A172 (cell line): ENCODE measurements at regions not wholly inside any gene's neighbourhood (a gene's known extent, or its start where the extent isn't known, plus 50 kb on each side); places are given as distances from the start of the nearest gene placed in this dataset.
"Not testable (repeated sequence)": the region's sequence is repeated elsewhere in the genome, so short reads cannot be mapped to it uniquely, and the experiment has no call there.

Experiments used
- DNase-seq: peaks from one replicate; pipeline ENCODE4 v3.0.0-alpha.2; 2015; ENCODE audit warnings: low spot score

- no peak for DNase-seq
These were observed 82.9 kb upstream of the APBB1IP start for GRCh38 chr10:26355241-26355640.

- DNase-seq = no peak
These were observed 80.9 kb upstream of the APBB1IP start for GRCh38 chr10:26357203-26357602.

GRCh38 chr10:26358071-26358470, 80.1 kb upstream of the APBB1IP start:
- no peak for DNase-seq

GRCh38 chr10:26359670-26360069, 78.5 kb upstream of the APBB1IP start:
- DNase-seq = no peak

GRCh38 chr10:26361351-26361750, 76.8 kb upstream of the APBB1IP start:
- no peak for DNase-seq

- no peak for DNase-seq
These were observed 76.2 kb upstream of the APBB1IP start for GRCh38 chr10:26361971-26362370.

- no peak for DNase-seq
These were observed 72.3 kb upstream of the APBB1IP start for GRCh38 chr10:26365681-26366358.

- DNase-seq = not testable (repeated sequence)
These were observed 71.1 kb upstream of the APBB1IP start for GRCh38 chr10:26367035-26367434.

GRCh38 chr10:26367771-26368170, 70.4 kb upstream of the APBB1IP start:
- DNase-seq = peak; percentile 78

- no peak for DNase-seq
These were observed 69.7 kb upstream of the APBB1IP start for GRCh38 chr10:26368463-26368862.

- no peak for DNase-seq
These were observed 65.4 kb upstream of the APBB1IP start for GRCh38 chr10:26372513-26373354.

- DNase-seq = no peak
These were observed 63.7 kb upstream of the APBB1IP start for GRCh38 chr10:26374426-26374825.

- DNase-seq = not testable (repeated sequence)
These were observed 60.8 kb upstream of the APBB1IP start for GRCh38 chr10:26377224-26377810.

GRCh38 chr10:26378861-26379294, 59.3 kb upstream of the APBB1IP start:
- DNase-seq = no peak

GRCh38 chr10:26380815-26381214, 57.3 kb upstream of the APBB1IP start:
- peak; percentile 72 for DNase-seq

GRCh38 chr10:26381986-26382385, 56.2 kb upstream of the APBB1IP start:
- DNase-seq = no peak

- peak; percentile 8 for DNase-seq
These were observed 53.5 kb upstream of the APBB1IP start for GRCh38 chr10:26384600-26384999.

GRCh38 chr10:26385443-26385842, 52.7 kb upstream of the APBB1IP start:
- DNase-seq = no peak

GRCh38 chr10:26386781-26387180, 51.4 kb upstream of the APBB1IP start:
- no peak for DNase-seq
